ENCODE measurements at regions not wholly inside any gene's neighbourhood (a gene's known extent, or its start where the extent isn't known, plus 50 kb on each side); places are given as distances from the start of the nearest gene placed in this dataset.

- TF ChIP-seq PPARA (CRISPR knock-in tag; IDR thresholded peaks at IDR 0.05; ENCODE audit: borderline replicate concordance) (no peak), ZNF565 (CRISPR knock-in tag; conservative IDR thresholded peaks at IDR 0.05; ENCODE audit: low read depth) (no peak), ZFP30 (CRISPR knock-in tag; IDR thresholded peaks at IDR 0.05) (no peak), POU6F1 (CRISPR knock-in tag; IDR thresholded peaks at IDR 0.05; ENCODE audit: borderline replicate concordance, low read depth) (no peak), ZNF8 (CRISPR knock-in tag; IDR thresholded peaks at IDR 0.05) (no peak), TSHZ2 (CRISPR knock-in tag; IDR thresholded peaks at IDR 0.05) (no peak), TCF4 (CRISPR knock-in tag; IDR thresholded peaks at IDR 0.05; ENCODE audit: borderline replicate concordance) (no peak), GLIS3 (CRISPR knock-in tag; IDR thresholded peaks at IDR 0.05) (no peak), ZNF70 (CRISPR knock-in tag; IDR thresholded peaks at IDR 0.05) (no peak), BACH2 (CRISPR knock-in tag; IDR thresholded peaks at IDR 0.05; ENCODE audit: borderline replicate concordance) (no peak), PATZ1 (CRISPR knock-in tag; IDR thresholded peaks at IDR 0.05; ENCODE audit: borderline replicate concordance) (no peak), ESRRG (CRISPR knock-in tag; IDR thresholded peaks at IDR 0.05) (no peak), CSRNP3 (CRISPR knock-in tag; IDR thresholded peaks at IDR 0.05) (no peak), RARB (CRISPR knock-in tag; IDR thresholded peaks at IDR 0.05) (no peak), CREB5 (CRISPR knock-in tag; IDR thresholded peaks at IDR 0.05; ENCODE audit: low read depth) (no peak)
- ATAC-seq: no peak
These were observed 203.0 kb downstream of the CENPC start for GRCh38 chr4:67342291-67342690.

- no peak for ATAC-seq
- TF ChIP-seq ISL1 (CRISPR knock-in tag; IDR thresholded peaks at IDR 0.05) (no peak), GLIS3 (CRISPR knock-in tag; IDR thresholded peaks at IDR 0.05) (no peak), TOX (CRISPR knock-in tag; IDR thresholded peaks at IDR 0.05; ENCODE audit: borderline replicate concordance) (no peak), PATZ1 (CRISPR knock-in tag; IDR thresholded peaks at IDR 0.05; ENCODE audit: borderline replicate concordance) (no peak), ESRRG (CRISPR knock-in tag; IDR thresholded peaks at IDR 0.05) (no peak), PPARA (CRISPR knock-in tag; IDR thresholded peaks at IDR 0.05; ENCODE audit: borderline replicate concordance) (no peak), OSR1 (CRISPR knock-in tag; IDR thresholded peaks at IDR 0.05) (no peak), CSDC2 (CRISPR knock-in tag; IDR thresholded peaks at IDR 0.05) (no peak), TSHZ2 (CRISPR knock-in tag; IDR thresholded peaks at IDR 0.05) (no peak), POU6F1 (CRISPR knock-in tag; IDR thresholded peaks at IDR 0.05; ENCODE audit: borderline replicate concordance, low read depth) (no peak), ZC3H10 (CRISPR knock-in tag; IDR thresholded peaks at IDR 0.05) (no peak), RARB (CRISPR knock-in tag; IDR thresholded peaks at IDR 0.05) (no peak), CSRNP3 (CRISPR knock-in tag; IDR thresholded peaks at IDR 0.05) (no peak), ZNF70 (CRISPR knock-in tag; IDR thresholded peaks at IDR 0.05) (no peak), ARNTL (CRISPR knock-in tag; IDR thresholded peaks at IDR 0.05; ENCODE audit: borderline replicate concordance, low read depth) (no peak), TCF4 (CRISPR knock-in tag; IDR thresholded peaks at IDR 0.05; ENCODE audit: borderline replicate concordance) (no peak), ZFP30 (CRISPR knock-in tag; IDR thresholded peaks at IDR 0.05) (no peak)
These were observed 211.6 kb downstream of the CENPC start for GRCh38 chr4:67333664-67334063.
